Muscle of arm (tissue), 1 donor: ENCODE measurements at regions not wholly inside any gene's neighbourhood (a gene's known extent, or its start where the extent isn't known, plus 50 kb on each side); places are given as distances from the start of the nearest gene placed in this dataset.
"Not testable (repeated sequence)": the region's sequence is repeated elsewhere in the genome, so short reads cannot be mapped to it uniquely, and the experiment has no call there.

Experiments
- DNase-seq: peaks from one replicate; pipeline ENCODE4 v3.0.0-alpha.2; 2013

DNA sequence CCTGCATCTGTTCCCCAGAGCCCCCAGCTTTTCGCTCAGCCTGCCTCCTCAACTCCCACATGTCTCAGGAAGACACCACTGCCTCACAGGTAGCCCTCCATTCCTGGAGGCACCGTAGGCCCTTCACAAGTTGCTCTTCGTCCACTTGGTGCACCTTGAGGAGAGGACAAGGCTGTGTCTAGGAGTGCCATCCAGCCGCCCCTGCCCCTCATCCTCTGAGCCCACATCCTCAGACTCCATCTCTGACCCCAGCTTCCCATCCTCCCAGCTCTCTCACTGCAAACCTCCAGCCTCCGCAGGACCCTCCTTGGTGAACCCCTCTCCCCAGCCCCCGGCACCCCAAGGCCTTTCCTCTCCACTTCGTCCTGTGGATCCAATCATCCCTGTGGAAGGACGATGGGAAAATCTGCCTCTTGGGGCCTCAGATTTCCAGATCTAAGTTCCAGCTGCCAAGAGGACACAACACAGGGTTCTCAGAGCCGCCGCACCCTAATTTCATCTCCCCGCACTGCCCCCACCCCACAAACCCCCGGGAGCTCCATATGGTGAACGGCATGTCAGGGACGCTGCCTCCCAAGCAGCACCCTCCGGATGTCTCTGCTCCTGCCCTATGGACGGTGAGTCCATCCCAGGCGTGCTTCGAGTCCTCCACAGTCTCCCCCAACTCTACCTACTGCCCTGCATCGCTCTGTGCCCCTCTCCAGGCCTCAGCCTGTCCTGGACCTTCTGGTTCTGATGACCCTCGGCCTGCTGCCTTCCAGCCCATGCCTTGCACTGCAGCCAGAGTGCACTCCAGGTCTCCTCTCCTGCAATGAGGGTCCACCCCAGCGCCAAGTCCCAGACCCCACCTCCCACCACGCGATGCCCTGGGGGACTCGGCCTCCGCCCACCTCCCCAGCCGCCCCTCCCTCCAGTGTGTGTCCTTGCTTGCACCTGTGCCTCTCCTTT is 314.1 kb upstream of the DIO3 start:
- DNase-seq, result no peak

DNA sequence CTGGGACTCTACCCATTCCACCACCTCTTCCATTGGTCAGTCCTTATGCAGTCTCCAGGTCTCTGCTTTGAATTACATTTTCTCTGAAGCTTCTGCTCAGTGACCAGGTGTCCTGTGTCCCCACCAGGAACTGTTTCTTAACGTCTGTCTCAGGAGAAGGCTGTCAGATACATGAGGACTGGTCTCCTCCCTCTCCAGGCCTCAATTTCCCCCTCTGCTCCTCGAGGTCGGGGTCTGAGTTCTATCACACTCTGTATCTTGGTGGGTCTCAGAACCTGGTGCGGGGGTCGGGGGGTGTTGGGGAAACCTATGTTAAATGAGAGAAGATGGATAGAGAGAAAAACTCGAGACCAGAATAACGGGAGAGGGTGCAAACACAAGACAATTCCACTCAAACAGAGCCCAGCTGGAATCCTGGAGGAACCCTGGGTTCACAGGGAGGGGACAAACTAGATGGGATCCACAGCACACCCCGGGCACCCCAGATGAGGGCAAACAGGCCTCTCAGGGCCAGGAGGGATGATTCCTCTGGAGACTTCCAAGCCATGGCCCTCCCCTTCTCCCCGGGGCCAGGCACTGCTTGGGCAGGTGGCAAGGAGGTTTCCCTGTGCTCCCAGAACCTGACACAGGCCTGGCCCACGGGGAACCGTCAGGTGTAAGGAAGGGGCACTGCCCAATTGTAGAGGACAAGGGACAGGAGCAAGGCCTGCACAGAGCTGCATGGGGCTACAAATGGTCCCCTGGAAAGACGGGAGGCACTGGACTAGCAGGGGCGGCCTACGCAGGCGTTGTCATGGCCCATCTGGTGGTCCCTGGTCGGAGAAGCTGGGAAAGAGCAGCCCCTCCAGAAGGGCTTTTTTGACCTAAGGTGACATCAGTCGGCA is 313.2 kb upstream of the DIO3 start:
- no peak for DNase-seq

DNA sequence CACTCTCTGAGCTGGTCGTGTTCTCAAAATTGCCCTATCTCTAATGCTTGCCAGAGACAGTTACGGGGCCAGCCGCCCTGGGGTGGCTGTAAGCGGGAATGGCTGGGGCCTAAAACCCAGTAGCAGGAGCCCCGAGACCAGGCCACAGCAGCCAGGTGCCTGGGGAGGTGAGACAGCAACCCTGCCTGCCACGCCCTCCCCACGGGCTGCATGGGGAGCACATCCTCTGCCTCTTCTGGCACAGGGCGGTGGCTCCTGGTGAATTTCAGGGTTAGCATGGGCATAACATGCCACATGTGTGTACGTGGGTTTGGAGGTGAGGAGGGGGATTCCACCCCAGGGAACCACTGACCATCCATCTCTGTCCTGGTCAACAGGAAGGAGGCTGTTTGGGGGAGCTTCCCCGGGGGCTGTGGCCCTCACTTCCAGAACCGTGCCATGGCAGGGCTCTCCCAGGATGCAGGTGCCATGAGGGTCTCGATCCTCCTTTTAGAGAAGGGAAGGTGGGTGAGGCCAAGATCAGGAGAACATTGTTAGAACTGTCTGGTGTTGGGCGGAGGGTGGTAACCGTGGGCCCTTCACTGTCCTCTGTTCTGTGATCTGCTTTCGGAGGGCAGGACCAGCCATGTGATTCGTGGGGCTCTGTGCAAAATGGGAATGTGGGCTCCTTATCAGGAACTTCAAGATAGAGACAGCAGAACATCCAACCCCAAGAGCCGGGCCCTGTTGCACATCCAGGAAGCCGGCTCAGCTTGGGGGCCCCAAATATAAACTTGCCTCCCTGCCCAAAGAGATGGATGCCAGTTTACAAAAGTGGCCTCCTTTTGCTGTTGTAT is 312.2 kb upstream of the DIO3 start:
- no peak for DNase-seq

DNA sequence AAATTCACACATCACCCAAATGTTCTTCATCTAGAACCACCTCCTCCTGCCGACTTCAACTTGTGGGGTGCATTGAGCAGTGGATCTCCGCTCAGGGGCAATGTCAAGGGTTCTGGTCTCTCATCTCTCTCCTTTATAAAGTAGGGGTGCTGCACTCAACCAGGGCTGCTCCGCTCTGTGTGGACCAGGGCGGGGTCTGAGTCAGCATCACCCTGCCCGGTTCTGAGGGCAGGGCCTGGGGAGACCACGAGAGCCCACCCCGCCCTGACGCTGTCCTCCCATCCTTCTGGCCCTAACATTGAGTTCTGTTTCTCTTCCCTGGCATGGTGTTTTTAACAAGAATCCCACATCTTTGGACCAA is 311.6 kb upstream of the DIO3 start:
- DNase-seq, result no peak

DNA sequence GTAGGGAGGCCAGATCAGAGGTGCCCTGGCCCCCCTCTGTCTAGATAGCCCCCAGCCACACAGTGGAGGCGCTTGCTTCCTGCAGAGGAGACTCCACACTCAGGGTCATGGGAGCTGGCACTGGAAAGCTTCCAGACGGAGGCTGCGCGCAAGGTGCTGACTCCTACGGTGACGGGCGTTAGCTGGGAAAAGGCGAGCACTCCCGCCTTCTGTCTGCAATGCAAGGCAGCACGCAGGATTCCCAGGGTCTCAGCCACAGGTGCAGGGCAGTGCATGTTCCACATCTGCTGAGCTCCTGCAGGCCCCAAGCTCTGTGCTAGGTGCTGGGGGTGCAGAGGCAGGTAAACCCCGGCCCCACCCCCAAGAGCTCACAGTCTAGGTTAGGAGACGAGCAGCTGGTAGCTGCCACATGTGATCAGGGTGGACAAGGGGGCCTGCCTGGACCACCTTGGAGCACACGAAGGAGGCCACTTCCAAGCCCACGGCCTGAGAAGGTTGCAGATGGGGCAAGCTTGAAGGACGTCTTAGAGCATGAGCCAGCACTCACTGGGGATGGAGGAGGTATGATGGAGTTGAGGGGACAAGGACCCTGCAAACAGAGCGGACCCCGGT is 310.9 kb upstream of the DIO3 start:
- no peak for DNase-seq

DNA sequence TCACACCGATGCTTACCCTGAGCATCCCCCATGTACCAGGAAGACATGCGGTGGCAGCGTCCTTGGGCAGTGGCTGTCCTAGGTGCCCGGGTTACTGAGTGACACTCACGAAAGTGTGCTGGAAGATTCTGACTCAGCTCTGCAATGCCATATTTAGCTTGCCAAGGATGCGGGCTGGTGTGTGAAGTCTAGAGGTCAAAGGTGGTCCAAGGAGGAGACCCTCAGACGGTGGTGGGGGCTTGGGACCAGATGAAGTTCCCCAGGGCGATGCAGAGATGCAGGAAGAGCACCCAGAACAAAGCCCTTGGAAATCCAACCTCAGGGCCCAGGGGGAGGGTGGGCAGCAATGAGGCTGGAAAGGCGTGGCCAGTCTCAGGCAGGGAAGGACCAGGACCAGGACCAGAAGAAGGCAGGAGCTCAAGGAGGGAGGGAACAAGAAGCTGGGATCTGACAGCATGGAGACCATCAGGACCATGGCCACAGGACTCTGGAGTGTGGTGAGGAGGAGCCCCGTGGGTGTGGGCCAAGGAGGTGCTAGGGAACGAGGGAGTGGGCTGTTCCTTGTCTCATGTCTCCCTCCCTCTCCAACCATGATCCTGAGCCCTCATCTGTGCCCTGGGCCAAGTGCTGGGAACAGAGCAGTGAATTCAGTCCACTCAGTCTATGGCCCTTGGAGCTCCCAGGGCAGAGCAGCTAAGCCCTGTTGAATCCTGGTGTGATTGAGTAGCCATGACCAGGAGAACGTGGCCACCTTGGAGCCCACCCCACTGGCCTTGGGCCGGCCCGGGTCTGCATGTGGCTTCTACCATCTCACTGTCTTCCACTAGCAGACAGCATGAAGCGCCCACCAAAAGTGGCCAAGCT is 310.1 kb upstream of the DIO3 start:
- DNase-seq, result no peak

DNA sequence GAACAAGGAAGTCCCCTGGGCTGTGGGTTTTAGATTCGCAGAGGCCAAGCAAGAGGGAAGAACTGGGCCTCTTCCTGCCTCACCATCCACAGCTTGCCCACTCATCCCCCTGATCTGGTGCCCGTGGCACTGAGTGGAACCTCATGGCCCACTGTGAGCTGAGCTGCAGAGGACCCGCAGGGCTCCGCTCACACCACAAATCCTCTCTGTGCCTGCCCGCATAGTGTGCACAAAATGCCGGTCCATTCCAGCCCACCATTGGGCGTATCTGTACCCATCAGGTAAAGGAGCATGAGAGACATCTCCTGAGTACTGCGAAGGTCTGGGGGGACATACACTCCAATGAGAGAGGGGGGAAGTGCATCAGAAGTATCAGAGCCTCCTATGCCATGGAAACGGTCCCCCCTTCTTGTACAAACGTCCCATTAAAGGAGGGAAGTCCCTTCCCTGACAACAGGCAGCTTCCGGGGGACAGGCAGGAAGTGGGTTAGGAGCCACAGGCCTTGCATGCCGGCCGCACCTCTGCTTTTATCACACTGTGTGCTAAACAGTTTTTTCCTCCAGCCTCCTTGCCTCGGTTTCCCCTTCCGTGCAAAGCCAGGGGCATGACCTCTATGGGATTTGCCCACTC is 309.4 kb upstream of the DIO3 start:
- no peak for DNase-seq

DNA sequence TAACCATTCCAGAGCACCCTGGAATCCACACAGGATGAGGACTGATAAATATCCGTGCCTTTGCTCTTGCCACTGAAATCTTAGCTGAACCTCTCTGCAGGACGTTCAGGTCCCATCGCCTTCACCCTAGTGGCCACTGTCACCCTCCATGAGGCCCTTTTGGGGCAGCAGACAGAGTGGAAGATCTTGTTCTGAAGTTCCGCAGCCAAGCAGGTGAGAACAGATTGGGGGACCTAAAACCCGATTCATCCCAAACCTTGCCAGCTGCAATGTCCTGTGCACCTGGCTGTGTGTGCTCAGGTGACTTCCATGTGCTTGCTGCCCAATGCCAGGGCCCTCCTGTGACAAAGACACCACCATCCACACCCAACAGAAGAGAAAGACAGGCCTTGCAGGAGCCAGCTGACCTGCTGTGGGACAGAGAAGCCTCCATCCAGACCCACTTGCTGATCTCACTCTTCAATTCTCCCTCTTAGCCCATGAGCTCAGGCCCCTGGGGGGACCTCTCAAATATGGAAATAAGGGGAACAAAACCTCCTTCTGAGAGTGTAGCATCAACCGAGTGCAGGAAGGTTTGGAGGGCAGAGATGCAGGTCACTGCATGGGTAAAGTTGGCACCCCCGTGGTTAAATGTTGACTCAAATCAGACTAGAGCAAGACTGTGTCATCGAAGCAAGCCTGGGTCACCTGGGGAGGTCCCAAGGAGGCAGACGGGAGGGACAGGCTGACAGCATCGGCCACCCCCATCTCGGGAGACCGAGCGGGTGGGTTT is 308.7 kb upstream of the DIO3 start:
- DNase-seq, result no peak

DNA sequence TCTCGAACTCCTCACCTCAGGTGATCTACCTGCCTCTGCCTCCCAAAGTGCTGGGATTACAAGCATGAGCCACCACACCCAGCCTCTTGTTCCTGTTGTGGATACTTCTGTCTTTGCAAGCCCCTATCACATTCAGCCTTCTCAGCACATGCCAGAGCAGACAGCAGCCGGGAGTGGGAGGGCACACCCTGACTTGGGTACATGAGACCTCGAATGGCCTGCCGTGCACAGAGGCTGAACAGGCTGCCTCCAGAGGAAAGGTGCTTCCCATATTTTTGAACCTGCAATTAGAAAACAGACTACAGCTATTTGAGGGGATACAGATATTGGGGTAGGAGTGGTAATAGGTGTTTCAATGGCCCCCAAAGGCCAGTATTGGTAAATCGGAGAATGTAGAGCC is 307.3 kb upstream of the DIO3 start:
- no peak for DNase-seq

DNA sequence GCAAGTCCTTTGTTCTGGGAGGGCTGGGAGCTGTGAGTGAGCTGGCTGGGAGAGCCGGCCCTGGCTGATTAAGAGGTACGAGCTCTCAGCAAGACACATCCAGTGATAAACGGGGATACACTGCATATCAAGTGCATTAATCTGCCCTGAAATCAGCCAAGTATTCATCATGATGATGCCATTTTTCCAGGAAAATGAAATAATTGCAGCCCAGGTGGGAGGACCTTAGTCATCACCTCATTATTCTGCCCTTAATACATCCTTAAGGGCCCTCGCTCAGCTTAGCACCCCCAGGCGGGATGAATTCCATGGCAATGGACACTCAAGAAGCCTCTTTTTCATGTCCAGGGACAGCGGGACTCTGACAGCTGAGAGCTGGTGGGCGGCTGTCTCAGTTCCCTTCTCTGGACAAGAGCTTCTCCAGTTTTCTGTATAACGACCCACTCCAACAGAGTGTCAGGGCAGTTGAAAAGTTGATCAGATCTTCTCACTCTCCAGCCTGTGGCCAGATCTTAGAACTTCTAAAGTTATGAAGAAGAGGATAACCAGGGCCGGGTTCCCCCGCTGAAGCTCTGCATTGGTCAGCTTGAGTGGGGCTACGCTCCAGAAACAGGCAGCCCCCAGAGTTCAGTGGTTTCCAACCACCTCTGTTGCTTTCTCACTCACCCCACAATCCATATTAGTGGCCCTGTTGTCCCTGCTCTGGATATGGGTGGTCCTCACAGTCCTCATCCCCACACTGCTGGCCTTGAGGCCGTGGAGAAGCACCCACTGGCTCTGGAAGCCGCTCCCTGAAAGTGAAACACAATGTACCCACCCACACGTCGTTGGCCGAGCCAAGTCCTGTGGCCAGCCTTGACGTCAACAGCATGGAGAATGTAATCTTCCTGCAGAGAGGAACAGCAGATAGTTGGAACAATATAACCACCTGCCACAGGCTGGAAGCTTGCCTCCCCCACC is 306.2 kb upstream of the DIO3 start:
- no peak for DNase-seq

DNA sequence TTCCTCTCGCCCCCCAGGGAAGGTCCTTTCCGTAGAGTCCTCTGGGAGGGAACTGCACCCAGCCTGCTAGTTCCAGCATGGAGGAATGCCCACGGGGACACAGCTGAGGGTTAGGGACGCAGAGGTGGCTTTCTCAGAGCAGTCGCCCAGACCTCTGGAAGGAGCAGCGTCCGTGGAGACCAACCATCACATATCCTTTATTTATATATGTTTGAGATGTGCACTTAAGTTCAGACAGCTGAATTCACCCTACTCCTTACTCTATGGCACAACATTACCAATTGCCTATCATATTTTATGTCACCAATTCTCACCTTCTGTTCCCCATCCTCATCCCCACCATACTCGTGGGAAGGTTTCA is 305.6 kb upstream of the DIO3 start:
- no peak for DNase-seq

DNA sequence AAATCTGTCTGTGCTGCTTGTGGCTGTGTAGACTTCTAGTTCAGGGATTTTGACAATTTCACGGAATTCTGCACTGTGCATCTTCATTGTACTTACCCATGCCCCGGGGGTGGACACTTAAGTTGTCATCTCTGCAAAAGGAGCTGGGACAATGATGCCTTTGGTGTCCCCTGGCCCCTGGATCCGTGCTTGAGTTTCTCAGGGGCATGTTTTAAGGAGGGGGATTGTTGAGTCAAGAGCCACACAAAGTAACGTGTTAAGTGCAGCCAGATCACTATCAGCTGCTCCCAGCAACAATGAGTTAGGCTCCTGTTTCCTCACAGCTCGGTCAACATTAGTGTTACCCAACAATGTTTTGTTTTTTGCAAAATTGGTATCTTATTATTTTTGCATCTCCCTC is 305.0 kb upstream of the DIO3 start:
- DNase-seq, result no peak

DNA sequence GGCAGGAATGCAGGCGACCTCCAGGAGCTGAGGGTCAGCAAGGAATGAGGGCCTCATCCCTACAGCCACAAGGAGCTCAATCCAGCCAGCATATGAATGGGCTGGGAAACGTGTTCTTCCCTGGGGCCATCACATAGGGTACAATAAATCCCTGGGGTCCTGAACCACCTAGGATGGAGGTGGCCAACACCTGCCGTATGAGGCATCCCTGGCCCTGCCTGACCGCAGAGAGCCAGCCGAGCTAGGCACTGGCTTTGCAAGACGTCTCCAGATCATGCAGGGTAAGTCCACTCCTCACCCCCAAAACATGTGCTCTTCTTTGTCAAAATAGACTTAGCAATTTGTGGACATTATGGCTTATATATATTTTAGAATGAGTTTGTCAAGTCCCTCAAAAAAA is 303.7 kb upstream of the DIO3 start:
- DNase-seq, result no peak

DNA sequence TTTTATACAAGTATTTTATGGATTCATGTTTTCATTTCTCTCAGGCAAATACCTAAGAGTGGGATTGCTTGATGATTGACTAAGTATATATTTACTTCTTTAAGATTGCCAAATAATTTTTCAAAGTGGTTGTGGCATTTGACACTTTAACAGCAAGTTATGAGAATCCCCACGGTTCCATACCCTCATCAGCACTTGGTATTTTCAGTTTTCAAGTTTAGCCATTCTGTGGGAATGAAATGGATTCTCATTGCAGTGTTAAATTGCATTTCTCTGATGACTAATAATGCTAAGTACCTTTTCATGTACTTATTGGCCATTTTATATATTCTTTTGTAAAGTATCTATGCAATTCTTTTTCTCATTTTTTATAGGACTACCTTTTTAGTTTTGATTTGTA is 301.5 kb upstream of the DIO3 start:
- no peak for DNase-seq

DNA sequence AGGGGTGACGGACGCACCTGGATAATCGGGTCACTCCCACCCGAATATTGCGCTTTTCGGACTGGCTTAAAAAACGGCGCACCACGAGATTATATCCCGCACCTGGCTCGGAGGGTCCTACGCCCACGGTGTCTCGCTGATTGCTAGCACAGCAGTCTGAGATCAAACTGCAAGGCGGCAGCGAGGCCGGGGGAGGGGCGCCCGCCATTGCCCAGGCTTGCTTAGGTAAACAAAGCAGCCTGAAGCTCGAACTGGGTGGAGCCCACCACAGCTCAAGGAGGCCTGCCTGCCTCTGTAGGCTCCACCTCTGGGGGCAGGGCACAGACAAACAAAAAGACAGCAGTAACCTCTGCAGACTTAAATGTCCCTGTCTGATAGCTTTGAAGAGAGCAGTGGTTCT is 294.9 kb upstream of the DIO3 start:
- DNase-seq, result not testable (repeated sequence)

DNA sequence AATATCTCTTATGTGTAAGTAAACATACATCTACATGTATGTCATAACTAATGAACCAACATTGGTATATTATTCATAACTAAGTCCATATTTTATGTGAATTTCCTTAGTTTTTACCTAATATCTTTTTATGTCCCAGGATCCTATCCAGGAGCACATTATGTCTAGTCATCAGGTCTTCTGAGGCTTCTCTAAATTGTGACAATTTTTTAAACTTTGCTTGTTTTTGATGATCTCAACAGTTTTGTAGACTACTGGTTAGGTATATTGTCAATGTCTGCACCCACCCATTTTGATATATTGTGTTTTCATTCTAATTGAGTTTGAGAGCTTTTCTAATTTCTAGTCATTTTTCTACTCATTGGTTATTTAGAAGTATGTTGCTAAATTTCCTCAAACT is 288.2 kb upstream of the DIO3 start:
- DNase-seq, result no peak

DNA sequence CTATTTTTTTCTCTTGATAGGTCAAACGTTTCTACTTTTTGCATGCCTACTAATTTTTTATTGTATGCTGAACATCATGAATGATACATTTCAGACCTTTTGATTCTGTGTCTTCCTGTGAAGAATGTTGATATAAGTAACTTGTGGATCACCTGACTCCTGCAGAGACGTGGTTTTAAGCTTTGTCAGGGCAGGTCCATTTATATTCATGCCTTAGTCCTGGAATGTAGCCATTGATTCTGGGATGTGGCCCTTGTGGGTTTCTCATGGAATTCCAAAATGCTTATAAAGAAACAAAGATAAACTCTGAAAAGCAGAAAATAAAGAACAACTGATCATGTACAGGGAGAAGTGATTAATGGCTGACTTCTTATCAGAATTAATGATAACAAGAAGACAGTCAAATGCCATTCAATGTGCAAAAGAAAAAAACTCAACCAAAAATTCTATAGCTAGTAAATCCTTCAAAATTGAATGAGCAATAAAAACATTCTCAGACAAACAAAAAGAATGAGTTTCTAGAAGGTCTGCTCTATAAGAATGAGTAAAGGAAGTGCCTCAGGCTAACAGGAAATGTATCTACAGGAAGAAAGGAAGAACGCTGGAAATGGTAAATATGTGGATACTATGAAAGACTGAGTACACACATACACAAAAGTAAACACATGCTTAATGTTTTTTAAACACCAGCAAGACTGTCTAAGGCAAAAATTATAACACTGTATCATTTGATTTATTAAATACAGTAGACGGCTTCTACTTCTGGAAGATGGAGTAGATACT is 284.8 kb upstream of the DIO3 start:
- no peak for DNase-seq
